Stimulated activated naive CD8-positive, alpha-beta T cell treated with anti-CD3 and anti-CD28 coated beads, Interleukin-15, Interleukin-2, amounts not matched to agents 100 U/mL and 50 U/mL, for 24 hours (primary cell): ENCODE measurements at regions not wholly inside any gene's neighbourhood (a gene's known extent, or its start where the extent isn't known, plus 50 kb on each side); places are given as distances from the start of the nearest gene placed in this dataset.

Experiments used
- ATAC-seq: fragments of 150-1000 bp; cut with Tn5 transposase; one replicate; pipeline ENCODE4 v1.10.0; 2021
- DNase-seq: peaks from one replicate; pipeline ENCODE4 v3.0.0; 2021

- DNase-seq: no peak
These were observed 788.9 kb upstream of the ARRDC4 start for GRCh38 chr15:97171556-97171955.

GRCh38 chr15:97174886-97175540 lies 785.5 kb upstream of the ARRDC4 start:
- no peak for ATAC-seq

More at GRCh38 chr15:97171556-97171955, 788.9 kb upstream of the ARRDC4 start:
- ATAC-seq: no peak

GRCh38 chr15:97177151-97177577 lies 783.3 kb upstream of the ARRDC4 start:
- DNase-seq: no peak
- no peak for ATAC-seq

More at GRCh38 chr15:97174886-97175540, 785.5 kb upstream of the ARRDC4 start:
- no peak for DNase-seq

GRCh38 chr15:97182581-97182980 lies 777.9 kb upstream of the ARRDC4 start:
- no peak for DNase-seq
- ATAC-seq: no peak

GRCh38 chr15:97189162-97189780 lies 771.2 kb upstream of the ARRDC4 start:
- DNase-seq (no peak), ATAC-seq (no peak)

- no peak for DNase-seq
- ATAC-seq: no peak
These were observed 765.8 kb upstream of the ARRDC4 start for GRCh38 chr15:97194750-97195149.

GRCh38 chr15:97196048-97197014 lies 764.2 kb upstream of the ARRDC4 start:
- ATAC-seq (no peak), DNase-seq (no peak)

- DNase-seq: no peak
- no peak for ATAC-seq
These were observed 761.0 kb upstream of the ARRDC4 start for GRCh38 chr15:97199393-97200051.

GRCh38 chr15:97200161-97200560 lies 760.3 kb upstream of the ARRDC4 start:
- ATAC-seq: no peak
- no peak for DNase-seq

GRCh38 chr15:97210277-97210676 lies 750.2 kb upstream of the ARRDC4 start:
- DNase-seq (no peak), ATAC-seq (no peak)

- DNase-seq: no peak
- no peak for ATAC-seq
These were observed 744.9 kb upstream of the ARRDC4 start for GRCh38 chr15:97215629-97216028.

GRCh38 chr15:97224191-97224641 lies 736.3 kb upstream of the ARRDC4 start:
- no peak for ATAC-seq
- DNase-seq: no peak

GRCh38 chr15:97234851-97235610 lies 725.5 kb upstream of the ARRDC4 start:
- ATAC-seq (no peak), DNase-seq (peak; percentile 38)

GRCh38 chr15:97235611-97235985 lies 724.9 kb upstream of the ARRDC4 start:
- ATAC-seq: no peak

GRCh38 chr15:97236140-97236539 lies 724.4 kb upstream of the ARRDC4 start:
- no peak for ATAC-seq
- DNase-seq: no peak

More at GRCh38 chr15:97235611-97235985, 724.9 kb upstream of the ARRDC4 start:
- DNase-seq: no peak

- ATAC-seq (no peak), DNase-seq (no peak)
These were observed 723.3 kb upstream of the ARRDC4 start for GRCh38 chr15:97237160-97237559.

- DNase-seq (no peak), ATAC-seq (no peak)
These were observed 712.1 kb upstream of the ARRDC4 start for GRCh38 chr15:97248376-97248775.

GRCh38 chr15:97259943-97260342 lies 700.6 kb upstream of the ARRDC4 start:
- no peak for ATAC-seq
- DNase-seq: no peak

- no peak for DNase-seq
These were observed 659.3 kb upstream of the ARRDC4 start for GRCh38 chr15:97301166-97301565.

GRCh38 chr15:97316362-97316761 lies 644.1 kb upstream of the ARRDC4 start:
- DNase-seq (no peak), ATAC-seq (no peak)

More at GRCh38 chr15:97301166-97301565, 659.3 kb upstream of the ARRDC4 start:
- no peak for ATAC-seq

- ATAC-seq (no peak), DNase-seq (no peak)
These were observed 643.3 kb upstream of the ARRDC4 start for GRCh38 chr15:97317163-97317562.
